ENCODE measurements at regions not wholly inside any gene's neighbourhood (a gene's known extent, or its start where the extent isn't known, plus 50 kb on each side); places are given as distances from the start of the nearest gene placed in this dataset.

- no peak for DNase-seq
- peaks cover 0 to 2% (median 0%) of the 10 kb centered on the region in 5 experiments for H3K27me3 ChIP-seq (replicated peaks in 2 of 5; ENCODE audit: control insufficient read depth in 4 of 5, insufficient read depth in 5 of 5, low read length in 4 of 5)
- H3K4me1 ChIP-seq (ENCODE audit: control extremely low read depth in 1 of 4, control insufficient read depth in 4 of 4, insufficient read depth in 4 of 4, low read length in 3 of 4), result no peaks in the 10 kb centered on the region
- 97% methylated on average over 4 of the region's 4 CpGs for WGBS (ENCODE audit: insufficient coverage)
- CTCF ChIA-PET, result interaction anchor here (1.0 to 3.0 kb wide), 5 partner anchors 9 to 112 kb away, joined by 3 to 10 read pairs (median 6); no protein-coding TSS in a partner anchor
- H3K4me3 ChIP-seq (ENCODE audit: control insufficient read depth in 1 of 7, extremely low read depth in 1 of 7, insufficient read depth in 4 of 7, low read depth in 2 of 7, low read length in 6 of 7), result no peak overlapping the region
- no peak overlapping the region for H3K27ac ChIP-seq (ENCODE audit: insufficient read depth in 1 of 2, low read depth in 1 of 2, low read length in 2 of 2, poor library complexity in 1 of 2, severe bottlenecking in 2 of 2)
- H3K9me3 ChIP-seq (ENCODE audit: control extremely low read depth in 1 of 5, control insufficient read depth in 4 of 5, insufficient read depth in 2 of 5, low read depth in 1 of 5, low read length in 4 of 5), result peaks cover 0 to 7% (median 0%) of the 10 kb centered on the region in 5 experiments
- H3K36me3 ChIP-seq (ENCODE audit: control insufficient read depth in 4 of 4, insufficient read depth in 4 of 4, low read length in 3 of 4), result no peaks in the 10 kb centered on the region
- POLR2A ChIA-PET, result interaction anchor here (0.6 kb wide), 2 partner anchors 10 to 623 kb away, joined by 3 to 4 read pairs; no protein-coding TSS in a partner anchor
Measured at GRCh38 chr11:32161293-32161692, 70.4 kb downstream of the RCN1 start.

- Histone ChIP-seq H3K36me3 (ENCODE audit: control insufficient read depth in 4 of 4, insufficient read depth in 4 of 4, low read length in 3 of 4) (no peaks in the 10 kb centered on the region), H3K27ac (ENCODE audit: insufficient read depth in 1 of 2, low read depth in 1 of 2, low read length in 2 of 2, poor library complexity in 1 of 2, severe bottlenecking in 2 of 2) (no peak overlapping the region), H3K4me3 (ENCODE audit: control insufficient read depth in 1 of 7, extremely low read depth in 1 of 7, insufficient read depth in 4 of 7, low read depth in 2 of 7, low read length in 6 of 7) (no peak overlapping the region), H3K27me3 (replicated peaks in 2 of 5; ENCODE audit: control insufficient read depth in 4 of 5, insufficient read depth in 5 of 5, low read length in 4 of 5) (peaks cover 0 to 2% (median 0%) of the 10 kb centered on the region in 5 experiments), H3K4me1 (ENCODE audit: control extremely low read depth in 1 of 4, control insufficient read depth in 4 of 4, insufficient read depth in 4 of 4, low read length in 3 of 4) (no peaks in the 10 kb centered on the region), H3K9me3 (ENCODE audit: control extremely low read depth in 1 of 5, control insufficient read depth in 4 of 5, insufficient read depth in 2 of 5, low read depth in 1 of 5, low read length in 4 of 5) (peaks cover 0 to 1% (median 0%) of the 10 kb centered on the region in 5 experiments)
- ChIA-PET CTCF (interaction anchor here (1.0 to 3.0 kb wide), 4 partner anchors 10 to 113 kb away, joined by 3 to 10 read pairs (median 6); no protein-coding TSS in a partner anchor), POLR2A (no interaction called here)
- DNase-seq, result no peak
- WGBS (ENCODE audit: insufficient coverage), result no CpG with 5 or more reads among the region's 4 CpGs
Measured at GRCh38 chr11:32162351-32162750, 71.5 kb downstream of the RCN1 start.

- peaks cover 0 to 2% (median 0%) of the 10 kb centered on the region in 5 experiments for H3K27me3 ChIP-seq (replicated peaks in 2 of 5; ENCODE audit: control insufficient read depth in 4 of 5, insufficient read depth in 5 of 5, low read length in 4 of 5)
- no peaks in the 10 kb centered on the region for H3K9me3 ChIP-seq (ENCODE audit: control extremely low read depth in 1 of 5, control insufficient read depth in 4 of 5, insufficient read depth in 2 of 5, low read depth in 1 of 5, low read length in 4 of 5)
- no peaks in the 10 kb centered on the region for H3K36me3 ChIP-seq (ENCODE audit: control insufficient read depth in 4 of 4, insufficient read depth in 4 of 4, low read length in 3 of 4)
- WGBS (ENCODE audit: insufficient coverage), result 100% methylated on average over 1 of the region's 5 CpGs
- POLR2A ChIA-PET, result no interaction called here
- CTCF ChIA-PET, result interaction anchor here (0.8 to 3.0 kb wide), 4 partner anchors 10 to 113 kb away, joined by 3 to 10 read pairs (median 6); no protein-coding TSS in a partner anchor
- no peak overlapping the region for H3K27ac ChIP-seq (ENCODE audit: insufficient read depth in 1 of 2, low read depth in 1 of 2, low read length in 2 of 2, poor library complexity in 1 of 2, severe bottlenecking in 2 of 2)
- H3K4me1 ChIP-seq (ENCODE audit: control extremely low read depth in 1 of 4, control insufficient read depth in 4 of 4, insufficient read depth in 4 of 4, low read length in 3 of 4), result no peaks in the 10 kb centered on the region
- H3K4me3 ChIP-seq (ENCODE audit: control insufficient read depth in 1 of 7, extremely low read depth in 1 of 7, insufficient read depth in 4 of 7, low read depth in 2 of 7, low read length in 6 of 7), result no peak overlapping the region
- DNase-seq, result no peak
Measured at GRCh38 chr11:32162906-32163305, 72.0 kb downstream of the RCN1 start.

GRCh38 chr11:32163557-32163956 lies 72.7 kb downstream of the RCN1 start:
- H3K4me3 ChIP-seq (ENCODE audit: control insufficient read depth in 1 of 7, extremely low read depth in 1 of 7, insufficient read depth in 4 of 7, low read depth in 2 of 7, low read length in 6 of 7), result no peak overlapping the region
- no peaks in the 10 kb centered on the region for H3K9me3 ChIP-seq (ENCODE audit: control extremely low read depth in 1 of 5, control insufficient read depth in 4 of 5, insufficient read depth in 2 of 5, low read depth in 1 of 5, low read length in 4 of 5)
- H3K4me1 ChIP-seq (ENCODE audit: control extremely low read depth in 1 of 4, control insufficient read depth in 4 of 4, insufficient read depth in 4 of 4, low read length in 3 of 4), result no peaks in the 10 kb centered on the region
- no peak for DNase-seq
- H3K36me3 ChIP-seq (ENCODE audit: control insufficient read depth in 4 of 4, insufficient read depth in 4 of 4, low read length in 3 of 4), result no peaks in the 10 kb centered on the region
- CTCF ChIA-PET, result interaction anchor here (0.8 to 15.7 kb wide), 3 partner anchors 12 to 113 kb away, joined by 3 to 246 read pairs (median 8); no protein-coding TSS in a partner anchor
- no peak overlapping the region for H3K27ac ChIP-seq (ENCODE audit: insufficient read depth in 1 of 2, low read depth in 1 of 2, low read length in 2 of 2, poor library complexity in 1 of 2, severe bottlenecking in 2 of 2)
- peaks cover 0 to 3% (median 0%) of the 10 kb centered on the region in 5 experiments for H3K27me3 ChIP-seq (replicated peaks in 2 of 5; ENCODE audit: control insufficient read depth in 4 of 5, insufficient read depth in 5 of 5, low read length in 4 of 5)
- 100% methylated on average over 1 of the region's 3 CpGs for WGBS (ENCODE audit: insufficient coverage)
- POLR2A ChIA-PET, result no interaction called here

- Histone ChIP-seq H3K27me3 (replicated peaks in 2 of 5; ENCODE audit: control insufficient read depth in 4 of 5, insufficient read depth in 5 of 5, low read length in 4 of 5) (peaks cover 0 to 5% (median 0%) of the 10 kb centered on the region in 5 experiments), H3K27ac (ENCODE audit: insufficient read depth in 1 of 2, low read depth in 1 of 2, low read length in 2 of 2, poor library complexity in 1 of 2, severe bottlenecking in 2 of 2) (no peak overlapping the region), H3K4me3 (ENCODE audit: control insufficient read depth in 1 of 7, extremely low read depth in 1 of 7, insufficient read depth in 4 of 7, low read depth in 2 of 7, low read length in 6 of 7) (no peak overlapping the region), H3K4me1 (ENCODE audit: control extremely low read depth in 1 of 4, control insufficient read depth in 4 of 4, insufficient read depth in 4 of 4, low read length in 3 of 4) (no peaks in the 10 kb centered on the region), H3K36me3 (ENCODE audit: control insufficient read depth in 4 of 4, insufficient read depth in 4 of 4, low read length in 3 of 4) (no peaks in the 10 kb centered on the region), H3K9me3 (ENCODE audit: control extremely low read depth in 1 of 5, control insufficient read depth in 4 of 5, insufficient read depth in 2 of 5, low read depth in 1 of 5, low read length in 4 of 5) (no peaks in the 10 kb centered on the region)
- DNase-seq, result no peak
- POLR2A ChIA-PET, result no interaction called here
- WGBS (ENCODE audit: insufficient coverage), result 100% methylated on average over 3 of the region's 3 CpGs
- CTCF ChIA-PET, result interaction anchor here (0.7 to 15.7 kb wide), 4 partner anchors 8 to 127 kb away, joined by 5 to 246 read pairs (median 6); no protein-coding TSS in a partner anchor
Measured at GRCh38 chr11:32164836-32165235, 74.0 kb downstream of the RCN1 start.

GRCh38 chr11:32168924-32169323 lies 78.0 kb downstream of the RCN1 start:
- no peaks in the 10 kb centered on the region for H3K9me3 ChIP-seq (ENCODE audit: control extremely low read depth in 1 of 5, control insufficient read depth in 4 of 5, insufficient read depth in 2 of 5, low read depth in 1 of 5, low read length in 4 of 5)
- peaks cover 0 to 7% (median 0%) of the 10 kb centered on the region in 5 experiments for H3K27me3 ChIP-seq (replicated peaks in 2 of 5; ENCODE audit: control insufficient read depth in 4 of 5, insufficient read depth in 5 of 5, low read length in 4 of 5)
- POLR2A ChIA-PET, result no interaction called here
- H3K36me3 ChIP-seq (ENCODE audit: control insufficient read depth in 4 of 4, insufficient read depth in 4 of 4, low read length in 3 of 4), result no peaks in the 10 kb centered on the region
- no peak for DNase-seq
- no peak overlapping the region for H3K27ac ChIP-seq (ENCODE audit: insufficient read depth in 1 of 2, low read depth in 1 of 2, low read length in 2 of 2, poor library complexity in 1 of 2, severe bottlenecking in 2 of 2)
- H3K4me1 ChIP-seq (ENCODE audit: control extremely low read depth in 1 of 4, control insufficient read depth in 4 of 4, insufficient read depth in 4 of 4, low read length in 3 of 4), result no peaks in the 10 kb centered on the region
- CTCF ChIA-PET, result interaction anchor here (15.7 kb wide), 1 partner anchor 117 kb away, joined by 246 read pairs; no protein-coding TSS in a partner anchor
- WGBS (ENCODE audit: insufficient coverage), result 50% methylated on average over 1 of the region's 2 CpGs
- no peak overlapping the region for H3K4me3 ChIP-seq (ENCODE audit: control insufficient read depth in 1 of 7, extremely low read depth in 1 of 7, insufficient read depth in 4 of 7, low read depth in 2 of 7, low read length in 6 of 7)

- CTCF ChIA-PET, result interaction anchor here (1.4 to 15.7 kb wide), 3 partner anchors 11 to 119 kb away, joined by 3 to 246 read pairs (median 6); no protein-coding TSS in a partner anchor
- no peak overlapping the region for H3K27ac ChIP-seq (ENCODE audit: insufficient read depth in 1 of 2, low read depth in 1 of 2, low read length in 2 of 2, poor library complexity in 1 of 2, severe bottlenecking in 2 of 2)
- no peaks in the 10 kb centered on the region for H3K4me1 ChIP-seq (ENCODE audit: control extremely low read depth in 1 of 4, control insufficient read depth in 4 of 4, insufficient read depth in 4 of 4, low read length in 3 of 4)
- no peak for DNase-seq
- no peaks in the 10 kb centered on the region for H3K9me3 ChIP-seq (ENCODE audit: control extremely low read depth in 1 of 5, control insufficient read depth in 4 of 5, insufficient read depth in 2 of 5, low read depth in 1 of 5, low read length in 4 of 5)
- H3K27me3 ChIP-seq (replicated peaks in 2 of 5; ENCODE audit: control insufficient read depth in 4 of 5, insufficient read depth in 5 of 5, low read length in 4 of 5), result peaks cover 0 to 7% (median 0%) of the 10 kb centered on the region in 5 experiments
- POLR2A ChIA-PET, result no interaction called here
- 65% methylated on average over 4 of the region's 6 CpGs for WGBS (ENCODE audit: insufficient coverage)
- H3K36me3 ChIP-seq (ENCODE audit: control insufficient read depth in 4 of 4, insufficient read depth in 4 of 4, low read length in 3 of 4), result no peaks in the 10 kb centered on the region
- H3K4me3 ChIP-seq (ENCODE audit: control insufficient read depth in 1 of 7, extremely low read depth in 1 of 7, insufficient read depth in 4 of 7, low read depth in 2 of 7, low read length in 6 of 7), result no peak overlapping the region
Measured at GRCh38 chr11:32171445-32171844, 80.6 kb downstream of the RCN1 start.

All from common myeloid progenitor, CD34-positive (primary cell).